Spleen (tissue), 11 donors: ENCODE measurements at regions not wholly inside any gene's neighbourhood (a gene's known extent, or its start where the extent isn't known, plus 50 kb on each side); places are given as distances from the start of the nearest gene placed in this dataset.

Experiments
- DNase-seq: peaks from one replicate; pipeline ENCODE4 v3.0.0-alpha.2; 2020
- H3K27ac ChIP-seq, 8 donors: fragments of 200-600 bp; sonication (generic) in 7 of 8; 1 replicate in 4 of 8; 2 replicates in 4 of 8; pipeline versions ENCODE4 v1.5.0 to v1.8.0; 2016 to 2021; ENCODE audit warnings: inconsistent platforms in 4 of 8, mild to moderate bottlenecking in 4 of 8, moderate library complexity in 1 of 8
- H3K27me3 ChIP-seq, 7 donors: fragments of 200-600 bp; sonication (generic) in 6 of 7; replicated peaks in 1 of 7; 1 replicate in 4 of 7; 2 replicates in 3 of 7; pipeline versions ENCODE4 v1.5.0 to v1.8.0; 2016 to 2021; ENCODE audit warnings: inconsistent platforms in 3 of 7, mild to moderate bottlenecking in 1 of 7
- H3K36me3 ChIP-seq, 6 donors: fragments of 200-600 bp; sonication (generic) in 5 of 6; 1 replicate in 4 of 6; 2 replicates in 2 of 6; pipeline versions ENCODE4 v1.5.0 to v1.8.0; 2016 to 2021; ENCODE audit warnings: inconsistent platforms in 2 of 6
- H3K4me1 ChIP-seq, 6 donors: fragments of 200-600 bp; sonication (generic) in 5 of 6; 1 replicate in 3 of 6; 2 replicates in 3 of 6; pipeline versions ENCODE4 v1.5.0 to v1.8.0; 2016 to 2021; ENCODE audit warnings: inconsistent platforms in 3 of 6
- H3K4me3 ChIP-seq, 8 donors: fragments of 200-600 bp; sonication (generic) in 7 of 8; 1 replicate in 4 of 8; 2 replicates in 4 of 8; pipeline versions ENCODE4 v1.5.0 to v1.8.0; 2016 to 2021; ENCODE audit warnings: inconsistent platforms in 4 of 8, mild to moderate bottlenecking in 4 of 8, moderate library complexity in 2 of 8
- H3K9me3 ChIP-seq, 8 donors: fragments of 200-600 bp; sonication (generic) in 7 of 8; 1 replicate in 4 of 8; 2 replicates in 4 of 8; pipeline versions ENCODE4 v1.5.0 to v1.8.0; 2016 to 2021; ENCODE audit warnings: inconsistent platforms in 4 of 8
- POLR2A ChIP-seq, 3 donors: fragments of 450-650 bp; IDR thresholded peaks; one replicate each; pipeline ENCODE4 v1.5.1; 2017; ENCODE audit warnings: antibody characterized with exemption in 3 of 3, mild to moderate bottlenecking in 1 of 3
- POLR2AphosphoS5 ChIP-seq, 3 donors: sonication (generic); formaldehyde crosslinking; IDR thresholded peaks; one replicate each; pipeline ENCODE4 v1.5.1; 2017; ENCODE audit warnings: antibody characterized with exemption in 3 of 3
- WGBS, 5 donors: extraction: QIAGEN DNeasy Blood & Tissue Kit in 3 of 5; methylation state at CpG; one replicate each; pipeline versions ENCODE4 v1.1.5 to v1.1.7; 2013 to 2018; 5-methylcytosine and 5-hydroxymethylcytosine counted together
- intact Hi-C: fragments of 100-400 bp; cut with DNase I; formaldehyde crosslinking; loops from one replicate; pipeline ENCODE4 v1.15.0; 2023; ENCODE audit warnings: low total_unique reads
- TF ChIP-seq, protein P1 (sequence below), 11 experiments: fragments of 200-600 bp in 7 of 11; fragments of 450-650 bp in 4 of 11; sonication (generic) in 4 of 11; IDR thresholded peaks in 8 of 11; conservative IDR thresholded peaks in 3 of 11; 1 replicate in 7 of 11; 2 replicates in 4 of 11; pipeline versions ENCODE4 v1.4.0 to v1.8.0; 2016 to 2021; ENCODE audit warnings: antibody characterized with exemption in 11 of 11, inconsistent platforms in 4 of 11, mild to moderate bottlenecking in 1 of 11
- donor health status: healthy with polysubstance abuse.
- donor health status: DM: no; HTN: no; CAD: no; lungs with moderate emphysema.
- donor health status: DM: no; HTN: no; CAD: no.
- donor health status: Bipolar disorder and iron deficiency.
- donor health status: healthy.
- donor health status: DM: no; HTN: no; CAD: no.
- donor health status: DM: yes; HTN: yes; CAD: no.

DNA sequence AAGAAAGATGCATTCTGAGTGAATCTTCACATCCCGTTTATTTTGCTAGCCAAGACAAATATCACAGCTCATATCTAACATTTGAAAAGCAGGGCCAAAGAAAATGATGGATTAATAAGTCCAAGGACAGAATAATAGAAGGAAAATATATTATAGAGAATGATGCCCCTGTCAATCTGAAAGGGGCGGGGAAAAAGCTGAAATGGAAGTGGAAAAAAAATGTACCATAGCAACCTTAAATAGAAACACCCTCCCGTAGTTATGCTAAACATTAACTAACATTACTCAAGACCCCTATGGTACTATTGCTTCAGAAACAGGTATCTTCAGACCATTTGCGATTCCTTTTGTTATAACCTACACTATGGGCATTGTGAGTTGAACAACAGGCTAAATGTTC, 67.7 kb upstream of the SMARCA2 start:
- TF ChIP-seq POLR2AphosphoS5 (IDR thresholded peaks at IDR 0.05) (no peak), POLR2A (IDR thresholded peaks at IDR 0.05) (no peak)
- TF ChIP-seq, protein P1, sequence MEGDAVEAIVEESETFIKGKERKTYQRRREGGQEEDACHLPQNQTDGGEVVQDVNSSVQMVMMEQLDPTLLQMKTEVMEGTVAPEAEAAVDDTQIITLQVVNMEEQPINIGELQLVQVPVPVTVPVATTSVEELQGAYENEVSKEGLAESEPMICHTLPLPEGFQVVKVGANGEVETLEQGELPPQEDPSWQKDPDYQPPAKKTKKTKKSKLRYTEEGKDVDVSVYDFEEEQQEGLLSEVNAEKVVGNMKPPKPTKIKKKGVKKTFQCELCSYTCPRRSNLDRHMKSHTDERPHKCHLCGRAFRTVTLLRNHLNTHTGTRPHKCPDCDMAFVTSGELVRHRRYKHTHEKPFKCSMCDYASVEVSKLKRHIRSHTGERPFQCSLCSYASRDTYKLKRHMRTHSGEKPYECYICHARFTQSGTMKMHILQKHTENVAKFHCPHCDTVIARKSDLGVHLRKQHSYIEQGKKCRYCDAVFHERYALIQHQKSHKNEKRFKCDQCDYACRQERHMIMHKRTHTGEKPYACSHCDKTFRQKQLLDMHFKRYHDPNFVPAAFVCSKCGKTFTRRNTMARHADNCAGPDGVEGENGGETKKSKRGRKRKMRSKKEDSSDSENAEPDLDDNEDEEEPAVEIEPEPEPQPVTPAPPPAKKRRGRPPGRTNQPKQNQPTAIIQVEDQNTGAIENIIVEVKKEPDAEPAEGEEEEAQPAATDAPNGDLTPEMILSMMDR (IDR thresholded peaks at IDR 0.05 in 8 of 11, conservative IDR thresholded peaks at IDR 0.05 in 3 of 11): no peak
- Histone ChIP-seq H3K4me3 (no peak overlapping the region), H3K27me3 (no peaks in the 10 kb centered on the region), H3K27ac (no peak overlapping the region), H3K4me1 (no peaks in the 10 kb centered on the region), H3K9me3 (no peaks in the 10 kb centered on the region), H3K36me3 (no peaks in the 10 kb centered on the region)
- intact Hi-C loops: no loop called here
- DNase-seq: no peak
- WGBS, 5 donors: 78 to 84% (median 79%) methylated on average over 4 of the region's 4 CpGs

DNA sequence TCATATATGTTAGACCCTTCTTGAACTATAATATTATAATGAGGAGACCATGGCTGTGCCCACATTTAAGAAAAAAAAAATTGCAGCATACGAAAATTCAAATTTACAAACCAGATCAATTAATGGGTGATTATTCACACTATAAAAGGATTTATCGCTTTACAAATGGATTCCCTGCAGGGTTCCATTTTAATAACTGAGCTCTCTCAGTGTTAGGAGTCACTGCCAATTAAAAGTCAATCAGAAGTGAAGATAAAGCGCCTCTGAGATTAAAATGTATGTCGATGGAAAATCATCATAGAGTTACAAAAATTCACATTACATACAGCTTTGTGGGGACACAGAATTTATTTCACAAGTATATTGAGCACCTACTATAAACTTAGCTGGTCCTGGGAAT, 66.6 kb upstream of the SMARCA2 start:
- Histone ChIP-seq H3K4me1 (no peaks in the 10 kb centered on the region), H3K36me3 (no peaks in the 10 kb centered on the region), H3K4me3 (no peak overlapping the region), H3K9me3 (no peaks in the 10 kb centered on the region), H3K27me3 (no peaks in the 10 kb centered on the region), H3K27ac (no peak overlapping the region)
- intact Hi-C loops: no loop called here
- no peak for DNase-seq
- WGBS, 5 donors: 90 to 93% (median 92%) methylated on average over 4 of the region's 4 CpGs
- TF ChIP-seq, protein P1 (IDR thresholded peaks at IDR 0.05 in 8 of 11, conservative IDR thresholded peaks at IDR 0.05 in 3 of 11): no peak
- TF ChIP-seq POLR2AphosphoS5 (IDR thresholded peaks at IDR 0.05): no peak
- no peak for TF ChIP-seq POLR2A (IDR thresholded peaks at IDR 0.05)

DNA sequence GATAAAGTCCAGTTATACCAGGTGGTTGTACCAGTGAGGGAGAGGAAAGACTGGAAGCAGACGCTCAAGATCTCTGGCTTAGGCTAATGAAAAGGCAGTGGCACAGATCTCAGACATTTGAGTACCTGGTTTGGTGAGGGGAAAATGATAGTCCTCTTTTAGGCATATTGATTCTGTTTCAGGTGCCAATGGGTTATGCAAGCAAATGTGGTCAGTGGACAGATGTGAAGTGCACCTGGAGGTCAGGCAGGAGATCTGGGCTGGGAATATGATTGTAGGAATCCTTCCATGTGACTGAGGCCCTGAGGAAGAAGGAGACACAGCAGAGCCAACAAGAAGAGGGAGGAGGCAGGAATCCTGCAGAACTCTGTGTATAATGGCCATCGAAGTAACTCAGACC, 63.7 kb upstream of the SMARCA2 start:
- TF ChIP-seq POLR2A (IDR thresholded peaks at IDR 0.05) (no peak), POLR2AphosphoS5 (IDR thresholded peaks at IDR 0.05) (no peak)
- TF ChIP-seq, protein P1 (IDR thresholded peaks at IDR 0.05 in 8 of 11, conservative IDR thresholded peaks at IDR 0.05 in 3 of 11): no peak
- no peak for DNase-seq
- H3K4me1 ChIP-seq: no peaks in the 10 kb centered on the region
- intact Hi-C loops: no loop called here
- H3K9me3 ChIP-seq: no peaks in the 10 kb centered on the region
- 84 to 92% (median 86%) methylated on average over 2 of the region's 2 CpGs for WGBS, 5 donors
- H3K4me3 ChIP-seq: no peak overlapping the region
- H3K27ac ChIP-seq: no peak overlapping the region
- no peaks in the 10 kb centered on the region for H3K36me3 ChIP-seq
- H3K27me3 ChIP-seq: no peaks in the 10 kb centered on the region

DNA sequence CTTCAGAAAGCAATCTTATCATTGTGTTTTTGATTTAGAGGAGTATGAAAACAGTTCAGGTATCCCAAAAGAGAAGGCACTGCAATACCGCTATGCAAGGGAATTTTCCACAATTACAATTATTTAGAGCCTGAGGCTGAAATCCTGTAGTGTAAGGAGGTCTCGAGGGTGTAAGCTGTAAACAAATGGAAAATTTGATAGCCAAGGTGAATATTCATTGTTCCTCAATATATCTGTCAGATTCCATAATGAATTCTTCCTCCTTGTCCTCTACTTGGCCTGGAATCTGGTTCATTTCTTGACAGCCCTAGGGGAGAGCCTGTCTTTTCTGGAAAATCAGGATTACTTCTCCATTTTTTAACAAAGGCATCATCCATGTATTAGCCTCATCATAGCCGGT, 63.1 kb upstream of the SMARCA2 start:
- H3K27ac ChIP-seq: no peak overlapping the region
- 85 to 94% (median 89%) methylated on average over 3 of the region's 3 CpGs for WGBS, 5 donors
- H3K9me3 ChIP-seq: no peaks in the 10 kb centered on the region
- intact Hi-C loops: no loop called here
- no peaks in the 10 kb centered on the region for H3K27me3 ChIP-seq
- no peaks in the 10 kb centered on the region for H3K4me1 ChIP-seq
- TF ChIP-seq POLR2AphosphoS5 (IDR thresholded peaks at IDR 0.05): no peak
- TF ChIP-seq POLR2A (IDR thresholded peaks at IDR 0.05): no peak
- TF ChIP-seq, protein P1 (IDR thresholded peaks at IDR 0.05 in 8 of 11, conservative IDR thresholded peaks at IDR 0.05 in 3 of 11): no peak
- H3K4me3 ChIP-seq: no peak overlapping the region
- no peaks in the 10 kb centered on the region for H3K36me3 ChIP-seq
- no peak for DNase-seq
